ENCODE measurements at regions not wholly inside any gene's neighbourhood (a gene's known extent, or its start where the extent isn't known, plus 50 kb on each side); places are given as distances from the start of the nearest gene placed in this dataset.
"Not testable (repeated sequence)": the region's sequence is repeated elsewhere in the genome, so short reads cannot be mapped to it uniquely, and the experiment has no call there.

DNA sequence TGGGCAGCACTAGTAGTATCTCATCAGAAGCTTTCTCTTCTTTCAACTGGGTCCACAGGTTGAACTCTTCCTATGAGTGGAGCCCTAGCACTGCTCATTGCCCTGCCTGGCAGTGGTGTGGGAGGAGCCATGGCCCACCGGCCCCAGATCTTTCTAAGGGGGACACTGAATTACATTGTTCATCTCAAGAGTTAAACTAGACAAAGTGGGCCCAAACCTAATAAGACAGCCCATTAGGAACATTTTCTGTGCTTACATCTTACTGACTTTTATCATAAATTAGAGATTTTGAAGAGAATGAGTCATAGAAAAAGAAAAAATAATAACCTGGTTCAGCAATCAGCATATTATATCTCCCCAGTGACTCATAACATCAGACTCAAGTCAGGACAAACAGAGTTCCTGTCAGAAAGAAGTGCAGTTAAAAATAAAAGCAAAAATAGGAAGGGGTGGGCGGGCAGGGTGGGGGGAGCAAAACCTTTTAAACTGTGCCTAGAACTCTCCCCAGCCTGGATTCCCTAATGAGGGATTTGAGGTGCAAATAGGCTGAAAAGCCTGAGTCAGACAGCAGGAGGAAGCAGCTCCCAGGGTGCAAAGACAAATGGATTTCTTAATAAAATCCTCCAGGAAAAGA, 161.6 kb upstream of the TRIB2 start:
- peak in 2 of 5 experiments; percentile 12 to 85 for DNase-seq

GRCh38 chr2:12556762-12557161, 160.0 kb upstream of the TRIB2 start:
- peak in 2 of 5 experiments; percentile 9 to 24 for DNase-seq

GRCh38 chr2:12557688-12558087, 159.0 kb upstream of the TRIB2 start:
- DNase-seq, result no peak

GRCh38 chr2:12558519-12558918, 158.2 kb upstream of the TRIB2 start:
- DNase-seq, result no peak

DNA sequence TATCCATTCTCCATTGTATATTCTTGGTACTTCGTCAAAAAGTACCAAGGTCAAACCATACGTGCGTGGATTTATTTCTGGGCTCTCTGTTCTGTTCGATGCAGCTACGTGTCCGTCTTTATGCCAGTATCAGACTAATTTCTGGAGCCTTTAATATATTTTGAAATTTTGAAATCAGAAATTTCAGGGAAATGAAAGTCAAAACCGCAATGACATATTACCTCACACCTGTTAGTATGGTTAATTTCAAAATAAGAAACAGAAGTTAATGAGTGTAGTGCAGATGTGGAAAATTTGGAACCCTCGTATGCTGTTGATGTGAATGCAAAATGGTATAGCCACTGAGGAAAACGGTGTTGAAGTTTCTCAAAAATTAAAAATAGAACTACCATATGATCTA, 156.1 kb upstream of the TRIB2 start:
- DNase-seq, result no peak

DNA sequence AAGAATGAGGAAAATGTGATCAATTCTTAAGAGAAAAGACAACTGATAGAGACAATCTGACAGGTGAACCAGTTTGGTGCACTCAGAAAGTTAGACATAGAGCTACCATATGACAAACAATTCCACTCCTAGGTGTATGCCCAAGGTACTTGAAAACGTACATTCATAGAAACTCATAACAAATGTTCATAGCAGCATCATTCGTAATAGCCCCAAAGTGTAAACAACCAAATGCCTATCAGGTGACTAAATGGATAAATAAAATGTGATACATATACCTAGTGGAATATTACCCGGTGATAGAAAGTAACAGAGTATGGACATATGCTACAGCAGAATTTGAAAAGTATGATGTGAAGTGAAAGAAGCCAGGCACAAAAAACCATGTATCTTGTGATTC, 149.3 kb upstream of the TRIB2 start:
- DNase-seq, result no peak

DNA sequence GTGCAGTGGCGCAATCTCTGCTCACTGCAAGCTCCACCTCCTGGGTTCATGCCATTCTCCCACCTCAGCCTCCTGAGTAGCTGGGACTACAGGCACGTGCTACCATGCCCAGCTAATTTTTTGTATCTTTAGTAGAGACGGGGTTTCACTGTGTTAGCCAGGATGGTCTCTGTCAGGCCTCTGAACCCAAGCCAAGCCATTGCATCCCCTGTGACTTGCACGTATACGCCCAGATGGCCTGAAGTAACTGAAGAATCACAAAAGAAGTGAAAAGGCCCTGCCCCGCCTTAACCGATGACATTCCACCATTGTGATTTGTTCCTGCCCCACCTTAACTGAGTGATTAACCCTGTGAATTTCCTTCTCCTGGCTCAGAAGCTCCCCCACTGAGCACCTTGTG, 147.2 kb upstream of the TRIB2 start:
- DNase-seq, result not testable (repeated sequence)

- DNase-seq, result not testable (repeated sequence)
These were observed 146.8 kb upstream of the TRIB2 start for GRCh38 chr2:12569929-12570328.

- no peak for DNase-seq
These were observed 139.6 kb upstream of the TRIB2 start for GRCh38 chr2:12577091-12577490.

DNA sequence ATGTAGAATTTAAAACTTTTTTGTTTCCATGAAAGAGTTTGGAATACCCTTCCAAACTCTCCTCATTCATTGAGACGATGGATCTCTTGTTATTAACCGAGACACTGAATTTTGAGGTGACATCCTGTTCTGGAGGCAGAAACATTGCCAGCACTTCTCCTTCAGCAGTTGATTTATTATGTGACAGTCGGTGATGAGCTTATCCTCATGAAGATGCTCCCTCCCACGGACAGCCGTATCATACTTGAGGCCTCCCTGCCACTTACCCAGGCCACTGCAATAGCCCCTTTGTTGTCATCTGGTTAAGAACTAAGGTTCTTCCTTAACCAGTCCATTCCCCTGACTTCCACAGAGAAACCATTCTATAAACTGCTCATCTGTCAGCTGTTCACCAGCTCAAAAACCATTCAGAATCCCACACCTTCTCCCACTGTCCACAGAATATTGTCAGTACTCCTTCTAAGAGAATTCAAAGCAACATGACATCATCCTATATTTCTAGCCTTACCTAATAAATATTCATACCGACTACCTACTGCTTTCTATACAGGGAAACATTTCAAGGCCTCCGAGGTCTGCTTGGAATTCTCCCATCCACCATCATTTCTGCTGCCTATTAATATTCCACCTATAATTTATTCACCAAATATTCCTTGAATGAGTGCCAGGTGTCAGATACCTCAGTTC, 139.0 kb upstream of the TRIB2 start:
- no peak for DNase-seq

DNA sequence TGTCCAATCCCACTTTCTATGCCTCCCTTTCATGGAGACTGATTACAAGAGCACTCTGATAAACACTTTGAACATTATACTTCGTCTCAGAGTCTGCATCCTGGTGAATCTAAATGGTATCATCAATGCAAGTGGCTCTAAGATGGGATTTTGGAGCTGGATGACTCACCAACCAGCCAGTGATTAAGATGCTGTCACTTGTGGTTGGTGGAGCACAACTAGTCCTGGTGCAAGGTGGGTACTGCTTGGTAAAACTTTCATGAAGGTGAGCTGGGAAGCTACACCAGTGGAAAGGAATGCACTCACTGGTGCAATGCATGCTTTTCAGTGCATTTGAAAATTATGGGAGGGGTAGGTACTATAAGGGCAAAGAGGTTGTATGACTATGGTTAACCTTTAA, 137.7 kb upstream of the TRIB2 start:
- DNase-seq, result peak in 1 of 5 experiments; percentile 9

DNA sequence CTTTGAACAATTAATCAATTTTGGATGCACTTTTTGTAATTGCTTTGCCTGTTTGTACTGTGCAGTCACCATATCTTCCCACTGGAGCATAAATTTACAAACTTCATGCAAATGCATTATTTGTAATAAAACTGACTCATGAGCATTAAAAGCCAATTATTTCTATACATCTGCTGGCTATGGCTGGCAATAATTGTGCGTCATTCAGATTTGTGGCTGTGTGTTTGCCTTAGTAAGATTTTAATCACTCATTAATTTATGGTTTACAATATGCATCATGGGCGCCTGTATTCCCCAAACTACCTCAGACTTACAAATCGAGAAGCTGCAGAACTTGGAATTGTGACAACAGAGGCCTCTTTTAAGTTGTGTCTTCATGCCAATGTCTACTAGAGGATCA, 132.4 kb upstream of the TRIB2 start:
- DNase-seq, result no peak

- DNase-seq, result no peak
These were observed 131.0 kb upstream of the TRIB2 start for GRCh38 chr2:12585784-12586183.

DNA sequence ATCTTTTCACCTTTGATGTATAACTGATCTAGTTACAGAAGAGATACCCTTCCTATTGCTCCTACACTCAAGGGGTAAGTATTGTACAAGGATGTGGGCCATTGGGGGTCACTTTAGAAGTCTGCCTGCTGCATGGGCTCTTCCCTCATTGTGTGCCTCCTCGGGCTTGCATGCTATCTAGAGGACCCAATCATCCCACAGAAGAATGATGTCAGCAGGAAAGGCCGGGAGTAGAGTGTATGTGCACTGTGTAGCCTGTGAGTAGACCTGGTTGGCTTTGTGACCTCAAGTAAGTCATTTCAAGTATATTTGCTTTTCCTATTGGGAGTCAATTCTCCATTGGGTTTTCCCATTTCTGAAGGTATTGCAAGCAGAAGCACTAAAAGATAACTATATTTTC, 129.5 kb upstream of the TRIB2 start:
- no peak for DNase-seq

- DNase-seq, result peak in 1 of 5 experiments; percentile 5
These were observed 128.8 kb upstream of the TRIB2 start for GRCh38 chr2:12587729-12588522.

DNA sequence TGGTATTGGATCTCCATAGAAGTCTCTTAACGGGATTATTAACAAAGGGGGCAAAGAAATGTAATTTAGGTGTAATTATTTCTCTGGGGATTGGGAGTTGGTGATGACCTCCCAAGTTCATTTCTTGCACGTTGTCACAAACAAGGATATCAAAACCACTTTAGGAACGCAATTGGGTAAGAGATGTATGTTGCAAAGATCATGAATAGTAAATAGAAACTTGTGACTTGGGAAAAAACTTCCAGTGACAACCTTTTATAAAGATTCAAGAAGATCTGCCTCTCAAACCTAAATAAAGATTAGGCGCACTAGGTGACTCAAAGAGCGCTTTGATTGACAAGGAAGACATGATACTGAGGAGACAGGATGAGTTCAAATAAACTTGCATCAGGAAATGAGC, 127.8 kb upstream of the TRIB2 start:
- DNase-seq, result no peak

DNA sequence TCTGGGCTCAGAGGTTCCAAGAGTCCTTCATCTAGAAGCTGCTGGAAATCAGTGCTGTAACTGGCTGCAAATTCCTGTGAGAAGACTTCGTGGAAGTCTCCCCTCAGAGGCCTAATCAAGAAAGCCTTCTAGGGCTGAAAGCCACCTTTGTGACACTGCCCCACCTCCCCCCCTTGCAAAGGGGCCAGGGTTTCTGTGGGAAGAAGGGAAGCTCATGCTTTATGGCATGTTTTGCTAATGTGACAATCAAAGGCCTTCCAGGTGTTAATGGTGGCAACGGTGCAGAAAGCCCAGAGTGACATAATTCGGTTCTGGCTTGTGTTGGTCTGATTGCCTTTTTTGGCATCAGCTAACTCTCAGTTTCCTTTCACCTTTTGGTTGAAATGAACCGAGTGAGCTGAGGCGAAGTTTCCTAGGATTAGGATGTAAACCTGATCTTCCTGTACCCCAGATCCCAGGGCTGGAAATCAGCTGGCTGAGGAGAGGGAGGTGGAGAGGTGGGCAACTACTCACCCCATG, 126.9 kb upstream of the TRIB2 start:
- DNase-seq, result no peak

DNA sequence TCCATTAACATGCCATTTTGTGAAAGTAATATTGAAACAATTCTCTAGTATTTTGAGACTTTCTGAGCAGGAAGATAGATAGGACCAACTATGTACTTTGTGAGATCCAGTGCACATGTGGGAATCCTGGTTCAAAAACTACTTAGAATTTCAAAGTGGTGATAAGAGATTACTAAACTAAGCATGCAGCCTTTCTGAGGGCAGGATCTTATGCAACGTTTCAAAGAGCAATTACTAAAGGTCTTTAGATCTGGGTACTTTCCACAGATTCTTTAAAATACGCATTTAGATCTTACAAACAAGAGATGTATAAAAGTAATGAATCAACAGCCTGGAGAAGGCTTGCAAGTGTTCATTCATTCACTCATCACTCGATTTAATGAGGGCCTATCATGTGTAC, 124.4 kb upstream of the TRIB2 start:
- no peak for DNase-seq

DNA sequence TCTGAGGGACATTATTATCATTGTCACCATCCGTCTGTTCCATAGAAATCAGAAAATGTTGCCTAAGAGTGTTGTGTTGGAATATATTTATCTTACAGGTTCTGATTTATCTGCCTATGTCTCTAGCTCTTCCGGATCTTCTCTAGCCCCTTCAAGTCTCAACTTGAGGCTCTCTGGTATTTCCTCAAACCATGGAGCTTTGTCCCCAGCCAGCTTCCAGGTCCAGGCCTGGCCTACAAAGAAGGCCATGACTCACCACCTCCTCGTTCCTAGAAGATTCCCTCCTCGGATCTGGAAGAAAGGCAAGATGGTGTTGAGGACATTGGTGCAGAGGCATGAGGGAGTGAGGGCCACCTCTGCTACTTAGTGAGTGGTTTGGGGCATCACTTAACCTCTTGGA, 122.1 kb upstream of the TRIB2 start:
- DNase-seq, result no peak

DNA sequence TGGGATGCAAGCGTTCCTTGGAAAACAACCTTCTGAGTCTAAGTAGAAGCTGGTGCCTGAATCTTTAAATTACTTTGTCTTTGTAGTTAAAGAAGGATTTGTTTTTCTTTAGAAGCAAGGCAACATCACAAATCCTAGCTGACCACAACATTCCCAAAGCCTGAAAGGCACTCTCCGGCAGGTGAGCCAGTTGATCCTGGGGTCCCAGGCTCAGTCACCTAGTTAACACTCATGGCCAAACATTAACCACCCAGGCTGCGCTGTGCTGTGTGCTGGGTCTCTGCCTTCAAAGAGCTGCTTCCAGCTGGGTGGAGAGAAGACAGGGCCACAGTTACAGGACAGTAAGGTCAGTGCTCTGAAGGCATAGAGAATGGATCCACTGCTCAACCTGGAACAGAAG, 120.0 kb upstream of the TRIB2 start:
- no peak for DNase-seq

DNA sequence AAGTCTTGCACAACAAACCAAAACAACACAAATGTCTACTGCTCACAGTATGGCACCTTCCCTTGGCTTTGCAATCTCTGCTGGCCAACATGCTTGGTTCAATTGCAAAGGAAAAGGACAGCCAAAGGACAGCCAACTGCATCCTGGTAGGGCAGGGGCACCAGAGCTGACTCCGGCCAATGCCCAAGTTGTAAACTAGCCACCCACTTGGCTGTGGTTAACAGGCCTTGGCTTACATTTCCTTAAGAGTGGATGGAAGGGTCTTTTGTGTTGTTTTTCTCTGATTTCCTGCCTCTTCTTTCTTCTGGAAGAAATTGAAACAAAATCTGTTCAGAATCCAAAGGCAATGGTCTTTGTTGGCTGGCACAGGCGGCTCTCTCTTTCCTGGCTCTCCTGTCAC, 119.1 kb upstream of the TRIB2 start:
- DNase-seq, result no peak

- DNase-seq, result no peak
These were observed 114.1 kb upstream of the TRIB2 start for GRCh38 chr2:12602661-12603060.

DNA sequence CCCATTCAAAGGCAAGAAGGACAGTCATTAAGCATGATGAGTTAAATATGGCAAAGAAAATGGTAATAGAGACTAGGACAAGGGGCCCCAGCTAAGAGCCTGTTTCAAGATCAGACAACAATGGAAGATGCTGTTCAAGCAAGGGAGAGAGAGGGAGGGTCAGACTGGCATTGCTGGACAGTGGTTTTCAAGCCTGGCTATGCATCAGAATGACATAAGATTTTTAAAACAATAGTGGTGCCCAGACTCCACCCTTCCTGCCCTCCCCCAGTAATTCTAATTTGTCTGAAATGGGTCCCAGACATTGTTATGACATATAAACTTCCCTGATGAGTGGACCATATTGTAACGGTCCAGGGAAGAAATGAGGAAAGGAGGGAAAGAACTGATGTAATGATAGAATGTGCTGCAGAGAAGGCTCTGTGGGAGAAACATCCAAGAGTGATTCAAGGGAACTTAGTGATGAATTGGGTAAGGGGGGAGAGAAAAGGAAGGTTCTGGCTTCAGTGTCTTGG, 112.9 kb upstream of the TRIB2 start:
- DNase-seq, result no peak

All from T-helper 2 cell (primary cell).